Embryonic facial prominence (tissue), 1 donor: ENCODE measurements at regions not wholly inside any gene's neighbourhood (a gene's known extent, or its start where the extent isn't known, plus 50 kb on each side); places are given as distances from the start of the nearest gene placed in this dataset.

ENCODE experiments used
- DNase-seq: peaks from one replicate; pipeline ENCODE4 v3.0.0-alpha.2; 2016; ENCODE audit errors: extremely low spot score

- no peak for DNase-seq
Observed at GRCh38 chr7:84328571-84328970, 134.0 kb upstream of the SEMA3A start.

GRCh38 chr7:84324136-84324630 lies 129.6 kb upstream of the SEMA3A start:
- DNase-seq, result no peak

- no peak for DNase-seq
Observed at GRCh38 chr7:84317536-84317935, 122.9 kb upstream of the SEMA3A start.

- DNase-seq, result no peak
Observed at GRCh38 chr7:84314263-84314662, 119.7 kb upstream of the SEMA3A start.

GRCh38 chr7:84304407-84304806 lies 109.8 kb upstream of the SEMA3A start:
- no peak for DNase-seq

- no peak for DNase-seq
Observed at GRCh38 chr7:84302949-84303348, 108.4 kb upstream of the SEMA3A start.

- DNase-seq, result no peak
Observed at GRCh38 chr7:84297616-84298015, 103.0 kb upstream of the SEMA3A start.

- DNase-seq, result peak; percentile 10
Observed at GRCh38 chr7:84294847-84295455, 100.4 kb upstream of the SEMA3A start.

GRCh38 chr7:84294391-84294790 lies 99.8 kb upstream of the SEMA3A start:
- no peak for DNase-seq

GRCh38 chr7:84291756-84292155 lies 97.2 kb upstream of the SEMA3A start:
- DNase-seq, result no peak

- DNase-seq, result no peak
Observed at GRCh38 chr7:84283798-84284197, 89.2 kb upstream of the SEMA3A start.

GRCh38 chr7:84281518-84281917 lies 86.9 kb upstream of the SEMA3A start:
- DNase-seq, result no peak

GRCh38 chr7:84277628-84278224 lies 83.1 kb upstream of the SEMA3A start:
- DNase-seq, result no peak

- DNase-seq, result no peak
Observed at GRCh38 chr7:84274029-84274638, 79.5 kb upstream of the SEMA3A start.

GRCh38 chr7:84271543-84271942 lies 77.0 kb upstream of the SEMA3A start:
- DNase-seq, result no peak

- no peak for DNase-seq
Observed at GRCh38 chr7:84264396-84264795, 69.8 kb upstream of the SEMA3A start.

- DNase-seq, result no peak
Observed at GRCh38 chr7:84263106-84263505, 68.5 kb upstream of the SEMA3A start.

GRCh38 chr7:84261509-84261908 lies 66.9 kb upstream of the SEMA3A start:
- no peak for DNase-seq

- DNase-seq, result no peak
Observed at GRCh38 chr7:84258628-84259027, 64.0 kb upstream of the SEMA3A start.

GRCh38 chr7:84256571-84256971 lies 62.0 kb upstream of the SEMA3A start:
- no peak for DNase-seq

GRCh38 chr7:84251277-84251781 lies 56.7 kb upstream of the SEMA3A start:
- no peak for DNase-seq

- DNase-seq, result no peak
Observed at GRCh38 chr7:84250452-84250851, 55.9 kb upstream of the SEMA3A start.

GRCh38 chr7:84249656-84250055 lies 55.1 kb upstream of the SEMA3A start:
- DNase-seq, result no peak
